Gastrocnemius medialis (tissue), 4 donors: ENCODE measurements at regions not wholly inside any gene's neighbourhood (a gene's known extent, or its start where the extent isn't known, plus 50 kb on each side); places are given as distances from the start of the nearest gene placed in this dataset.

Experiments
- CTCF ChIP-seq, 5 experiments: fragments of 450-650 bp in 3 of 5; fragments of 200-600 bp in 2 of 5; sonication (generic) in 2 of 5; IDR thresholded peaks in 4 of 5; conservative IDR thresholded peaks in 1 of 5; 1 replicate in 4 of 5; 2 replicates in 1 of 5; pipeline ENCODE4 v1.5.1; 2016 to 2019; ENCODE audit warnings: antibody characterized with exemption in 5 of 5, mild to moderate bottlenecking in 3 of 5, moderate library complexity in 3 of 5
- POLR2A ChIP-seq, 2 donors: fragments of 450-650 bp; IDR thresholded peaks; one replicate each; pipeline ENCODE4 v1.6.1; 2017; ENCODE audit warnings: antibody characterized with exemption in 2 of 2, mild to moderate bottlenecking in 2 of 2, moderate library complexity in 2 of 2

- no peak for TF ChIP-seq CTCF (IDR thresholded peaks at IDR 0.05 in 4 of 5, conservative IDR thresholded peaks at IDR 0.05 in 1 of 5)
- no peak for TF ChIP-seq POLR2A (IDR thresholded peaks at IDR 0.05)
These were observed 143.3 kb downstream of the SCP2D1 start for GRCh38 chr20:18956890-18957289.
